ENCODE measurements at regions not wholly inside any gene's neighbourhood (a gene's known extent, or its start where the extent isn't known, plus 50 kb on each side); places are given as distances from the start of the nearest gene placed in this dataset.

- TF ChIP-seq, protein P1, sequence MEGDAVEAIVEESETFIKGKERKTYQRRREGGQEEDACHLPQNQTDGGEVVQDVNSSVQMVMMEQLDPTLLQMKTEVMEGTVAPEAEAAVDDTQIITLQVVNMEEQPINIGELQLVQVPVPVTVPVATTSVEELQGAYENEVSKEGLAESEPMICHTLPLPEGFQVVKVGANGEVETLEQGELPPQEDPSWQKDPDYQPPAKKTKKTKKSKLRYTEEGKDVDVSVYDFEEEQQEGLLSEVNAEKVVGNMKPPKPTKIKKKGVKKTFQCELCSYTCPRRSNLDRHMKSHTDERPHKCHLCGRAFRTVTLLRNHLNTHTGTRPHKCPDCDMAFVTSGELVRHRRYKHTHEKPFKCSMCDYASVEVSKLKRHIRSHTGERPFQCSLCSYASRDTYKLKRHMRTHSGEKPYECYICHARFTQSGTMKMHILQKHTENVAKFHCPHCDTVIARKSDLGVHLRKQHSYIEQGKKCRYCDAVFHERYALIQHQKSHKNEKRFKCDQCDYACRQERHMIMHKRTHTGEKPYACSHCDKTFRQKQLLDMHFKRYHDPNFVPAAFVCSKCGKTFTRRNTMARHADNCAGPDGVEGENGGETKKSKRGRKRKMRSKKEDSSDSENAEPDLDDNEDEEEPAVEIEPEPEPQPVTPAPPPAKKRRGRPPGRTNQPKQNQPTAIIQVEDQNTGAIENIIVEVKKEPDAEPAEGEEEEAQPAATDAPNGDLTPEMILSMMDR (IDR thresholded peaks at IDR 0.05; ENCODE audit: insufficient read depth, low read length) = no peak
- TF ChIP-seq SPI1 (IDR thresholded peaks at IDR 0.05; ENCODE audit: borderline replicate concordance, low read depth) (no peak), GABPA (IDR thresholded peaks at IDR 0.05; ENCODE audit: low read depth) (no peak), REST (IDR thresholded peaks at IDR 0.05; ENCODE audit: insufficient replicate concordance, low read depth) (no peak)
Measured at GRCh38 chr2:122713800-122714199, 958.3 kb downstream of the TSN start.

Data from HL-60 (cell line).